ENCODE measurements at regions not wholly inside any gene's neighbourhood (a gene's known extent, or its start where the extent isn't known, plus 50 kb on each side); places are given as distances from the start of the nearest gene placed in this dataset.

- no peak for DNase-seq (ENCODE audit: low read depth in 6 of 9, low spot score in 9 of 9)
- Histone ChIP-seq H3K36me3 (ENCODE audit: control insufficient read depth in 2 of 2, insufficient read depth in 2 of 2, low read length in 1 of 2) (no peaks in the 10 kb centered on the region), H3K4me3 (ENCODE audit: low read length in 2 of 2) (no peak overlapping the region), H3K4me1 (ENCODE audit: control insufficient read depth in 2 of 2, insufficient read depth in 2 of 2, low read length in 2 of 2) (no peaks in the 10 kb centered on the region), H3K27ac (ENCODE audit: low read depth in 1 of 2, low read length in 1 of 2) (no peak overlapping the region), H3K27me3 (ENCODE audit: control insufficient read depth in 2 of 2, insufficient read depth in 1 of 2, low read length in 1 of 2) (no peaks in the 10 kb centered on the region), H3K9me3 (ENCODE audit: control insufficient read depth in 2 of 2, insufficient read depth in 1 of 2, low read length in 1 of 2) (no peaks in the 10 kb centered on the region)
- WGBS: 95% methylated on average over 3 of the region's 3 CpGs
Measured at GRCh38 chr9:107869111-107869510, 379.5 kb upstream of the KLF4 start.

- H3K36me3 ChIP-seq (ENCODE audit: control insufficient read depth in 2 of 2, insufficient read depth in 2 of 2, low read length in 1 of 2): no peaks in the 10 kb centered on the region
- H3K27me3 ChIP-seq (ENCODE audit: control insufficient read depth in 2 of 2, insufficient read depth in 1 of 2, low read length in 1 of 2): no peaks in the 10 kb centered on the region
- no peaks in the 10 kb centered on the region for H3K4me1 ChIP-seq (ENCODE audit: control insufficient read depth in 2 of 2, insufficient read depth in 2 of 2, low read length in 2 of 2)
- DNase-seq (ENCODE audit: low read depth in 6 of 9, low spot score in 9 of 9): no peak
- no peak overlapping the region for H3K4me3 ChIP-seq (ENCODE audit: low read length in 2 of 2)
- H3K9me3 ChIP-seq (ENCODE audit: control insufficient read depth in 2 of 2, insufficient read depth in 1 of 2, low read length in 1 of 2): no peaks in the 10 kb centered on the region
- no peak overlapping the region for H3K27ac ChIP-seq (ENCODE audit: low read depth in 1 of 2, low read length in 1 of 2)
Measured at GRCh38 chr9:107868186-107868585, 378.6 kb upstream of the KLF4 start.

GRCh38 chr9:107867738-107868137 is 378.2 kb upstream of the KLF4 start:
- no peaks in the 10 kb centered on the region for H3K4me1 ChIP-seq (ENCODE audit: control insufficient read depth in 2 of 2, insufficient read depth in 2 of 2, low read length in 2 of 2)
- H3K27ac ChIP-seq (ENCODE audit: low read depth in 1 of 2, low read length in 1 of 2): no peak overlapping the region
- no peak for DNase-seq (ENCODE audit: low read depth in 6 of 9, low spot score in 9 of 9)
- no peaks in the 10 kb centered on the region for H3K36me3 ChIP-seq (ENCODE audit: control insufficient read depth in 2 of 2, insufficient read depth in 2 of 2, low read length in 1 of 2)
- no peaks in the 10 kb centered on the region for H3K9me3 ChIP-seq (ENCODE audit: control insufficient read depth in 2 of 2, insufficient read depth in 1 of 2, low read length in 1 of 2)
- H3K27me3 ChIP-seq (ENCODE audit: control insufficient read depth in 2 of 2, insufficient read depth in 1 of 2, low read length in 1 of 2): no peaks in the 10 kb centered on the region
- no peak overlapping the region for H3K4me3 ChIP-seq (ENCODE audit: low read length in 2 of 2)
- WGBS: 96% methylated on average over 5 of the region's 5 CpGs

- Histone ChIP-seq H3K36me3 (ENCODE audit: control insufficient read depth in 2 of 2, insufficient read depth in 2 of 2, low read length in 1 of 2) (no peaks in the 10 kb centered on the region), H3K27ac (ENCODE audit: low read depth in 1 of 2, low read length in 1 of 2) (no peak overlapping the region), H3K27me3 (ENCODE audit: control insufficient read depth in 2 of 2, insufficient read depth in 1 of 2, low read length in 1 of 2) (no peaks in the 10 kb centered on the region), H3K4me3 (ENCODE audit: low read length in 2 of 2) (no peak overlapping the region), H3K9me3 (ENCODE audit: control insufficient read depth in 2 of 2, insufficient read depth in 1 of 2, low read length in 1 of 2) (no peaks in the 10 kb centered on the region), H3K4me1 (ENCODE audit: control insufficient read depth in 2 of 2, insufficient read depth in 2 of 2, low read length in 2 of 2) (no peaks in the 10 kb centered on the region)
- DNase-seq (ENCODE audit: low read depth in 6 of 9, low spot score in 9 of 9): no peak
Measured at GRCh38 chr9:107866711-107867311, 377.2 kb upstream of the KLF4 start.

GRCh38 chr9:107863396-107863795 is 373.8 kb upstream of the KLF4 start:
- Histone ChIP-seq H3K27me3 (ENCODE audit: control insufficient read depth in 2 of 2, insufficient read depth in 1 of 2, low read length in 1 of 2) (no peaks in the 10 kb centered on the region), H3K27ac (ENCODE audit: low read depth in 1 of 2, low read length in 1 of 2) (no peak overlapping the region), H3K36me3 (ENCODE audit: control insufficient read depth in 2 of 2, insufficient read depth in 2 of 2, low read length in 1 of 2) (no peaks in the 10 kb centered on the region), H3K4me1 (ENCODE audit: control insufficient read depth in 2 of 2, insufficient read depth in 2 of 2, low read length in 2 of 2) (no peaks in the 10 kb centered on the region), H3K9me3 (ENCODE audit: control insufficient read depth in 2 of 2, insufficient read depth in 1 of 2, low read length in 1 of 2) (no peaks in the 10 kb centered on the region), H3K4me3 (ENCODE audit: low read length in 2 of 2) (no peak overlapping the region)
- WGBS: 89% methylated on average over 4 of the region's 4 CpGs
- no peak for DNase-seq (ENCODE audit: low read depth in 6 of 9, low spot score in 9 of 9)

GRCh38 chr9:107862881-107863280 is 373.3 kb upstream of the KLF4 start:
- WGBS: 87% methylated on average over 1 of the region's 1 CpG
- Histone ChIP-seq H3K27ac (ENCODE audit: low read depth in 1 of 2, low read length in 1 of 2) (no peak overlapping the region), H3K9me3 (ENCODE audit: control insufficient read depth in 2 of 2, insufficient read depth in 1 of 2, low read length in 1 of 2) (no peaks in the 10 kb centered on the region), H3K27me3 (ENCODE audit: control insufficient read depth in 2 of 2, insufficient read depth in 1 of 2, low read length in 1 of 2) (no peaks in the 10 kb centered on the region), H3K36me3 (ENCODE audit: control insufficient read depth in 2 of 2, insufficient read depth in 2 of 2, low read length in 1 of 2) (no peaks in the 10 kb centered on the region), H3K4me3 (ENCODE audit: low read length in 2 of 2) (no peak overlapping the region), H3K4me1 (ENCODE audit: control insufficient read depth in 2 of 2, insufficient read depth in 2 of 2, low read length in 2 of 2) (no peaks in the 10 kb centered on the region)
- DNase-seq (ENCODE audit: low read depth in 6 of 9, low spot score in 9 of 9): no peak

- Histone ChIP-seq H3K4me3 (ENCODE audit: low read length in 2 of 2) (no peak overlapping the region), H3K9me3 (ENCODE audit: control insufficient read depth in 2 of 2, insufficient read depth in 1 of 2, low read length in 1 of 2) (no peaks in the 10 kb centered on the region), H3K27me3 (ENCODE audit: control insufficient read depth in 2 of 2, insufficient read depth in 1 of 2, low read length in 1 of 2) (no peaks in the 10 kb centered on the region), H3K36me3 (ENCODE audit: control insufficient read depth in 2 of 2, insufficient read depth in 2 of 2, low read length in 1 of 2) (no peaks in the 10 kb centered on the region), H3K27ac (ENCODE audit: low read depth in 1 of 2, low read length in 1 of 2) (no peak overlapping the region), H3K4me1 (ENCODE audit: control insufficient read depth in 2 of 2, insufficient read depth in 2 of 2, low read length in 2 of 2) (no peaks in the 10 kb centered on the region)
- no peak for DNase-seq (ENCODE audit: low read depth in 6 of 9, low spot score in 9 of 9)
- WGBS: 85% methylated on average over 1 of the region's 1 CpG
Measured at GRCh38 chr9:107862323-107862722, 372.8 kb upstream of the KLF4 start.

- Histone ChIP-seq H3K4me3 (ENCODE audit: low read length in 2 of 2) (no peak overlapping the region), H3K36me3 (ENCODE audit: control insufficient read depth in 2 of 2, insufficient read depth in 2 of 2, low read length in 1 of 2) (no peaks in the 10 kb centered on the region), H3K4me1 (ENCODE audit: control insufficient read depth in 2 of 2, insufficient read depth in 2 of 2, low read length in 2 of 2) (no peaks in the 10 kb centered on the region), H3K27me3 (ENCODE audit: control insufficient read depth in 2 of 2, insufficient read depth in 1 of 2, low read length in 1 of 2) (no peaks in the 10 kb centered on the region), H3K9me3 (ENCODE audit: control insufficient read depth in 2 of 2, insufficient read depth in 1 of 2, low read length in 1 of 2) (no peaks in the 10 kb centered on the region), H3K27ac (ENCODE audit: low read depth in 1 of 2, low read length in 1 of 2) (no peak overlapping the region)
- WGBS: 97% methylated on average over 3 of the region's 3 CpGs
- DNase-seq (ENCODE audit: low read depth in 6 of 9, low spot score in 9 of 9): no peak
Measured at GRCh38 chr9:107861075-107861474, 371.5 kb upstream of the KLF4 start.

GRCh38 chr9:107858260-107858659 is 368.7 kb upstream of the KLF4 start:
- no peaks in the 10 kb centered on the region for H3K36me3 ChIP-seq (ENCODE audit: control insufficient read depth in 2 of 2, insufficient read depth in 2 of 2, low read length in 1 of 2)
- 95% methylated on average over 8 of the region's 8 CpGs for WGBS
- DNase-seq (ENCODE audit: low read depth in 6 of 9, low spot score in 9 of 9): no peak
- H3K4me3 ChIP-seq (ENCODE audit: low read length in 2 of 2): no peak overlapping the region
- no peaks in the 10 kb centered on the region for H3K4me1 ChIP-seq (ENCODE audit: control insufficient read depth in 2 of 2, insufficient read depth in 2 of 2, low read length in 2 of 2)
- H3K27me3 ChIP-seq (ENCODE audit: control insufficient read depth in 2 of 2, insufficient read depth in 1 of 2, low read length in 1 of 2): no peaks in the 10 kb centered on the region
- H3K27ac ChIP-seq (ENCODE audit: low read depth in 1 of 2, low read length in 1 of 2): no peak overlapping the region
- peaks cover 0 to 3% of the 10 kb centered on the region in 2 donors for H3K9me3 ChIP-seq (ENCODE audit: control insufficient read depth in 2 of 2, insufficient read depth in 1 of 2, low read length in 1 of 2)

GRCh38 chr9:107856633-107857032 is 367.1 kb upstream of the KLF4 start:
- 91% methylated on average over 2 of the region's 2 CpGs for WGBS
- peaks cover 0 to 3% of the 10 kb centered on the region in 2 donors for H3K9me3 ChIP-seq (ENCODE audit: control insufficient read depth in 2 of 2, insufficient read depth in 1 of 2, low read length in 1 of 2)
- H3K27ac ChIP-seq (ENCODE audit: low read depth in 1 of 2, low read length in 1 of 2): no peak overlapping the region
- no peak overlapping the region for H3K4me3 ChIP-seq (ENCODE audit: low read length in 2 of 2)
- H3K4me1 ChIP-seq (ENCODE audit: control insufficient read depth in 2 of 2, insufficient read depth in 2 of 2, low read length in 2 of 2): no peaks in the 10 kb centered on the region
- no peaks in the 10 kb centered on the region for H3K36me3 ChIP-seq (ENCODE audit: control insufficient read depth in 2 of 2, insufficient read depth in 2 of 2, low read length in 1 of 2)
- DNase-seq (ENCODE audit: low read depth in 6 of 9, low spot score in 9 of 9): no peak
- no peaks in the 10 kb centered on the region for H3K27me3 ChIP-seq (ENCODE audit: control insufficient read depth in 2 of 2, insufficient read depth in 1 of 2, low read length in 1 of 2)
